ENCODE measurements at regions not wholly inside any gene's neighbourhood (a gene's known extent, or its start where the extent isn't known, plus 50 kb on each side); places are given as distances from the start of the nearest gene placed in this dataset.

- DNase-seq (ENCODE audit: low spot score): no peak
- H3K4me3 Mint-ChIP-seq (ENCODE audit: low read depth): no peak overlapping the region
- peaks cover 38% of the 10 kb centered on the region for H3K9me3 Mint-ChIP-seq
- no peaks in the 10 kb centered on the region for H3K27me3 Mint-ChIP-seq (ENCODE audit: low read depth)
- intact Hi-C loops (cut with micrococcal nuclease): no loop called here
- no peaks in the 10 kb centered on the region for H3K36me3 Mint-ChIP-seq (ENCODE audit: low read depth)
- no peaks in the 10 kb centered on the region for H3K4me1 Mint-ChIP-seq (ENCODE audit: low read depth)
- no peak overlapping the region for H3K27ac Mint-ChIP-seq
These were observed 161.1 kb upstream of the PCDH17 start for GRCh38 chr13:57470491-57470890.

- no peak overlapping the region for H3K4me3 Mint-ChIP-seq (ENCODE audit: low read depth)
- H3K27ac Mint-ChIP-seq: no peak overlapping the region
- no peak for DNase-seq (ENCODE audit: low spot score)
- H3K27me3 Mint-ChIP-seq (ENCODE audit: low read depth): no peaks in the 10 kb centered on the region
- H3K9me3 Mint-ChIP-seq: peaks cover 25% of the 10 kb centered on the region
- H3K36me3 Mint-ChIP-seq (ENCODE audit: low read depth): no peaks in the 10 kb centered on the region
- H3K4me1 Mint-ChIP-seq (ENCODE audit: low read depth): no peaks in the 10 kb centered on the region
- intact Hi-C loops (cut with micrococcal nuclease): no loop called here
These were observed 140.2 kb upstream of the PCDH17 start for GRCh38 chr13:57491318-57491717.

GRCh38 chr13:57507752-57508463 lies 123.6 kb upstream of the PCDH17 start:
- no peaks in the 10 kb centered on the region for H3K27me3 Mint-ChIP-seq (ENCODE audit: low read depth)
- intact Hi-C loops (cut with micrococcal nuclease): no loop called here
- no peak for DNase-seq (ENCODE audit: low spot score)
- H3K4me1 Mint-ChIP-seq (ENCODE audit: low read depth): no peaks in the 10 kb centered on the region
- no peak overlapping the region for H3K4me3 Mint-ChIP-seq (ENCODE audit: low read depth)
- peaks cover 12% of the 10 kb centered on the region for H3K9me3 Mint-ChIP-seq
- no peaks in the 10 kb centered on the region for H3K36me3 Mint-ChIP-seq (ENCODE audit: low read depth)
- H3K27ac Mint-ChIP-seq: no peak overlapping the region

- peaks cover 14% of the 10 kb centered on the region for H3K9me3 Mint-ChIP-seq
- H3K36me3 Mint-ChIP-seq (ENCODE audit: low read depth): no peaks in the 10 kb centered on the region
- H3K27ac Mint-ChIP-seq: no peak overlapping the region
- no peak overlapping the region for H3K4me3 Mint-ChIP-seq (ENCODE audit: low read depth)
- intact Hi-C loops (cut with micrococcal nuclease): no loop called here
- no peaks in the 10 kb centered on the region for H3K4me1 Mint-ChIP-seq (ENCODE audit: low read depth)
- H3K27me3 Mint-ChIP-seq (ENCODE audit: low read depth): no peaks in the 10 kb centered on the region
- DNase-seq (ENCODE audit: low spot score): no peak
These were observed 119.9 kb upstream of the PCDH17 start for GRCh38 chr13:57511603-57512002.

- Mint-ChIP-seq H3K4me1 (ENCODE audit: low read depth) (no peaks in the 10 kb centered on the region), H3K27ac (no peak overlapping the region), H3K27me3 (ENCODE audit: low read depth) (no peaks in the 10 kb centered on the region), H3K9me3 (peaks cover 25% of the 10 kb centered on the region), H3K4me3 (ENCODE audit: low read depth) (no peak overlapping the region), H3K36me3 (ENCODE audit: low read depth) (no peaks in the 10 kb centered on the region)
- intact Hi-C loops (cut with micrococcal nuclease): no loop called here
- no peak for DNase-seq (ENCODE audit: low spot score)
These were observed 104.3 kb upstream of the PCDH17 start for GRCh38 chr13:57527114-57527735.

- intact Hi-C loops (cut with micrococcal nuclease): no loop called here
- H3K4me3 Mint-ChIP-seq (ENCODE audit: low read depth): no peak overlapping the region
- H3K9me3 Mint-ChIP-seq: peaks cover 44% of the 10 kb centered on the region
These were observed 100.3 kb upstream of the PCDH17 start for GRCh38 chr13:57531256-57531655.

GRCh38 chr13:57546942-57547341 lies 84.6 kb upstream of the PCDH17 start:
- no peak for DNase-seq (ENCODE audit: low spot score)
- no peaks in the 10 kb centered on the region for H3K27me3 Mint-ChIP-seq (ENCODE audit: low read depth)
- no peaks in the 10 kb centered on the region for H3K36me3 Mint-ChIP-seq (ENCODE audit: low read depth)
- peaks cover 27% of the 10 kb centered on the region for H3K9me3 Mint-ChIP-seq
- H3K4me1 Mint-ChIP-seq (ENCODE audit: low read depth): no peaks in the 10 kb centered on the region
- H3K4me3 Mint-ChIP-seq (ENCODE audit: low read depth): no peak overlapping the region
- intact Hi-C loops (cut with micrococcal nuclease): no loop called here
- no peak overlapping the region for H3K27ac Mint-ChIP-seq

More at GRCh38 chr13:57531256-57531655, 100.3 kb upstream of the PCDH17 start:
- Mint-ChIP-seq H3K27me3 (ENCODE audit: low read depth) (no peaks in the 10 kb centered on the region), H3K36me3 (ENCODE audit: low read depth) (no peaks in the 10 kb centered on the region), H3K27ac (no peak overlapping the region), H3K4me1 (ENCODE audit: low read depth) (no peaks in the 10 kb centered on the region)
- DNase-seq (ENCODE audit: low spot score): no peak

GRCh38 chr13:57552437-57552836 lies 79.1 kb upstream of the PCDH17 start:
- intact Hi-C loops (cut with micrococcal nuclease): no loop called here
- no peaks in the 10 kb centered on the region for H3K4me1 Mint-ChIP-seq (ENCODE audit: low read depth)
- H3K9me3 Mint-ChIP-seq: peaks cover 32% of the 10 kb centered on the region
- H3K27ac Mint-ChIP-seq: no peak overlapping the region
- no peaks in the 10 kb centered on the region for H3K36me3 Mint-ChIP-seq (ENCODE audit: low read depth)
- H3K4me3 Mint-ChIP-seq (ENCODE audit: low read depth): no peak overlapping the region
- H3K27me3 Mint-ChIP-seq (ENCODE audit: low read depth): no peaks in the 10 kb centered on the region
- DNase-seq (ENCODE audit: low spot score): no peak

GRCh38 chr13:57553932-57554331 lies 77.6 kb upstream of the PCDH17 start:
- Mint-ChIP-seq H3K9me3 (peaks cover 26% of the 10 kb centered on the region), H3K36me3 (ENCODE audit: low read depth) (no peaks in the 10 kb centered on the region), H3K4me1 (ENCODE audit: low read depth) (no peaks in the 10 kb centered on the region), H3K27me3 (ENCODE audit: low read depth) (no peaks in the 10 kb centered on the region), H3K4me3 (ENCODE audit: low read depth) (no peak overlapping the region), H3K27ac (no peak overlapping the region)
- no peak for DNase-seq (ENCODE audit: low spot score)
- intact Hi-C loops (cut with micrococcal nuclease): no loop called here

GRCh38 chr13:57558051-57558467 lies 73.5 kb upstream of the PCDH17 start:
- H3K4me3 Mint-ChIP-seq (ENCODE audit: low read depth): no peak overlapping the region
- H3K27ac Mint-ChIP-seq: no peak overlapping the region
- H3K27me3 Mint-ChIP-seq (ENCODE audit: low read depth): no peaks in the 10 kb centered on the region
- H3K36me3 Mint-ChIP-seq (ENCODE audit: low read depth): no peaks in the 10 kb centered on the region
- H3K4me1 Mint-ChIP-seq (ENCODE audit: low read depth): no peaks in the 10 kb centered on the region
- no peak for DNase-seq (ENCODE audit: low spot score)
- intact Hi-C loops (cut with micrococcal nuclease): no loop called here
- H3K9me3 Mint-ChIP-seq: peaks cover 16% of the 10 kb centered on the region

- intact Hi-C loops (cut with micrococcal nuclease): no loop called here
- no peak overlapping the region for H3K27ac Mint-ChIP-seq
- H3K27me3 Mint-ChIP-seq (ENCODE audit: low read depth): no peaks in the 10 kb centered on the region
- DNase-seq (ENCODE audit: low spot score): no peak
- H3K4me3 Mint-ChIP-seq (ENCODE audit: low read depth): no peak overlapping the region
- peaks cover 34% of the 10 kb centered on the region for H3K9me3 Mint-ChIP-seq
- H3K4me1 Mint-ChIP-seq (ENCODE audit: low read depth): no peaks in the 10 kb centered on the region
- no peaks in the 10 kb centered on the region for H3K36me3 Mint-ChIP-seq (ENCODE audit: low read depth)
These were observed 62.7 kb upstream of the PCDH17 start for GRCh38 chr13:57568865-57569264.

GRCh38 chr13:57569986-57570385 lies 61.6 kb upstream of the PCDH17 start:
- intact Hi-C loops (cut with micrococcal nuclease): no loop called here
- no peak overlapping the region for H3K27ac Mint-ChIP-seq
- no peak for DNase-seq (ENCODE audit: low spot score)
- H3K27me3 Mint-ChIP-seq (ENCODE audit: low read depth): no peaks in the 10 kb centered on the region
- peaks cover 44% of the 10 kb centered on the region for H3K9me3 Mint-ChIP-seq
- H3K4me1 Mint-ChIP-seq (ENCODE audit: low read depth): no peaks in the 10 kb centered on the region
- H3K4me3 Mint-ChIP-seq (ENCODE audit: low read depth): no peak overlapping the region
- no peaks in the 10 kb centered on the region for H3K36me3 Mint-ChIP-seq (ENCODE audit: low read depth)

All from activated T-helper 2 cell treated with anti-CD3 and anti-CD28 coated beads, Interferon-gamma antibody, Interleukin-2, Interleukin-4, amounts not matched to agents 10 μg/mL and 5 μg/mL and 100 μg/mL, durations not matched to agents 14 hours and 24 hours and 36 hours (primary cell).